ENCODE measurements at regions not wholly inside any gene's neighbourhood (a gene's known extent, or its start where the extent isn't known, plus 50 kb on each side); places are given as distances from the start of the nearest gene placed in this dataset.

- TF ChIP-seq SIN3A (IDR thresholded peaks at IDR 0.05; ENCODE audit: borderline replicate concordance, insufficient read depth, low read depth, low read length) (no peak), POLR2AphosphoS5 (IDR thresholded peaks at IDR 0.05; ENCODE audit: low read depth, low read length) (no peak)
- ATAC-seq = no peak
- POLR2A ChIA-PET = interaction anchor here (0.6 kb wide), 1 partner anchor 874 kb away, joined by 3 read pairs; no protein-coding TSS in a partner anchor
Observed at GRCh38 chr1:163439471-163439870, 117.7 kb downstream of the NUF2 start.

GRCh38 chr1:163440090-163440489, 118.3 kb downstream of the NUF2 start:
- H3K4me3 ChIP-seq (ENCODE audit: low read depth in 2 of 2, low read length in 2 of 2) = no peak overlapping the region
- no TSS peak for BruUV-seq (replicated peaks)
- H3K27ac ChIP-seq (ENCODE audit: low read length) = no peak overlapping the region
- DNase-seq (ENCODE audit: low read depth, low spot score) = no peak
- no peaks in the 10 kb centered on the region for H3K9me3 ChIP-seq (ENCODE audit: control insufficient read depth, insufficient read depth, low read depth, low read length)
- ChIA-PET CTCF (no interaction called here), POLR2A (no interaction called here)
- no peaks in the 10 kb centered on the region for H3K36me3 ChIP-seq (ENCODE audit: control insufficient read depth, insufficient read depth, low read length)
- H3K27me3 ChIP-seq (ENCODE audit: control insufficient read depth, insufficient read depth, low read length) = 0 out of 2 replicates have a peak, but pooled peaks cover 2% of the 10 kb centered on the region
- intact Hi-C loops (cut with micrococcal nuclease; ENCODE audit: unreplicated experiment) (no loop called here), in situ Hi-C loops (cut with HindIII; ENCODE audit: low pct_unique_long_range_greater_than_20kb, low sequenced_read_pairs) (no loop called here)
- no peaks in the 10 kb centered on the region for H3K4me1 ChIP-seq (ENCODE audit: control insufficient read depth, insufficient read depth, low read length)
- ATAC-seq = no peak
- TF ChIP-seq TCF7L2 (IDR thresholded peaks at IDR 0.05; ENCODE audit: low read depth, low read length) = no peak
- no peak for TF ChIP-seq SIN3A (IDR thresholded peaks at IDR 0.05; ENCODE audit: borderline replicate concordance, insufficient read depth, low read depth, low read length)
- TF ChIP-seq CTCF (IDR thresholded peaks at IDR 0.05) = no peak
- TF ChIP-seq POLR2AphosphoS5 (IDR thresholded peaks at IDR 0.05; ENCODE audit: low read depth, low read length) = no peak
- no peak for TF ChIP-seq REST (IDR thresholded peaks at IDR 0.05; ENCODE audit: insufficient read depth in 1 of 2, low read depth in 2 of 2, low read length in 1 of 2)

More at GRCh38 chr1:163439471-163439870, 117.7 kb downstream of the NUF2 start:
- Histone ChIP-seq H3K4me1 (ENCODE audit: control insufficient read depth, insufficient read depth, low read length) (no peaks in the 10 kb centered on the region), H3K9me3 (ENCODE audit: control insufficient read depth, insufficient read depth, low read depth, low read length) (no peaks in the 10 kb centered on the region), H3K4me3 (ENCODE audit: low read depth in 2 of 2, low read length in 2 of 2) (no peak overlapping the region), H3K36me3 (ENCODE audit: control insufficient read depth, insufficient read depth, low read length) (no peaks in the 10 kb centered on the region), H3K27me3 (ENCODE audit: control insufficient read depth, insufficient read depth, low read length) (0 out of 2 replicates have a peak, but pooled peaks cover 2% of the 10 kb centered on the region), H3K27ac (ENCODE audit: low read length) (no peak overlapping the region)
- no TSS peak for BruUV-seq (replicated peaks)
- CTCF ChIA-PET = no interaction called here
- intact Hi-C loops (cut with micrococcal nuclease; ENCODE audit: unreplicated experiment) (no loop called here), in situ Hi-C loops (cut with HindIII; ENCODE audit: low pct_unique_long_range_greater_than_20kb, low sequenced_read_pairs) (no loop called here)
- no peak for DNase-seq (ENCODE audit: low read depth, low spot score)

- Histone ChIP-seq H3K27ac (ENCODE audit: low read length) (no peak overlapping the region), H3K4me1 (ENCODE audit: control insufficient read depth, insufficient read depth, low read length) (no peaks in the 10 kb centered on the region), H3K4me3 (ENCODE audit: low read depth in 2 of 2, low read length in 2 of 2) (no peak overlapping the region), H3K36me3 (ENCODE audit: control insufficient read depth, insufficient read depth, low read length) (no peaks in the 10 kb centered on the region), H3K27me3 (ENCODE audit: control insufficient read depth, insufficient read depth, low read length) (0 out of 2 replicates have a peak, but pooled peaks cover 2% of the 10 kb centered on the region), H3K9me3 (ENCODE audit: control insufficient read depth, insufficient read depth, low read depth, low read length) (no peaks in the 10 kb centered on the region)
- TF ChIP-seq REST (IDR thresholded peaks at IDR 0.05; ENCODE audit: insufficient read depth in 1 of 2, low read depth in 2 of 2, low read length in 1 of 2) (no peak), TCF7L2 (IDR thresholded peaks at IDR 0.05; ENCODE audit: low read depth, low read length) (no peak), CTCF (IDR thresholded peaks at IDR 0.05) (no peak), POLR2AphosphoS5 (IDR thresholded peaks at IDR 0.05; ENCODE audit: low read depth, low read length) (no peak), SIN3A (IDR thresholded peaks at IDR 0.05; ENCODE audit: borderline replicate concordance, insufficient read depth, low read depth, low read length) (no peak)
- in situ Hi-C loops (cut with HindIII; ENCODE audit: low pct_unique_long_range_greater_than_20kb, low sequenced_read_pairs) (no loop called here), intact Hi-C loops (cut with micrococcal nuclease; ENCODE audit: unreplicated experiment) (no loop called here)
- ATAC-seq = no peak
- ChIA-PET CTCF (no interaction called here), POLR2A (no interaction called here)
- DNase-seq (ENCODE audit: low read depth, low spot score) = no peak
- no TSS peak for BruUV-seq (replicated peaks)
Observed at GRCh38 chr1:163442231-163442879, 120.6 kb downstream of the NUF2 start.
